GM11168 (cell line): ENCODE measurements at regions not wholly inside any gene's neighbourhood (a gene's known extent, or its start where the extent isn't known, plus 50 kb on each side); places are given as distances from the start of the nearest gene placed in this dataset.

ENCODE experiments used
- in situ Hi-C: fragments of 300-500 bp; cut with MboI; formaldehyde crosslinking; loops from one replicate; pipeline ENCODE4 v1.12.0; 2022; ENCODE audit warnings: low sequenced_read_pairs; ENCODE audit not compliant: unreplicated experiment

DNA sequence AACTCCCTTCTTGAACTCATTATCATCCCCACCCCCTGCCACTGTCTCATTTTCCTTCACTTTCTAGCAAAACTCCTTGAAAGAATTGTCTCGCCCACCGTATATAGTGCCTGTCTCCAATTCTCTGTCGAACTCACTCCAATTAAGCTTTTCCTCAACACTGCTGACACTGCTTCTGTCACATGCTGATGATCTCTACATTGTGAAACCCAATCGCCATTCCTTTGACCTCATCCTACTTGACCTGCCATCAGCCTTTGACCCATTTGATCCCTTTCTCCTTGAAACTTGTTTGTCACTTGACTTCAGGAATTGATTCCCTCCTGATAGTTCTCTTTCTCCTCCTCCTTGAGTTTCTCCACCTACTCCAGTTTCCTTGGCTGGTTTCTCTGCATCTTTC, 54.8 kb downstream of the CCDC71L start:
- in situ Hi-C loops, result no loop called here

DNA sequence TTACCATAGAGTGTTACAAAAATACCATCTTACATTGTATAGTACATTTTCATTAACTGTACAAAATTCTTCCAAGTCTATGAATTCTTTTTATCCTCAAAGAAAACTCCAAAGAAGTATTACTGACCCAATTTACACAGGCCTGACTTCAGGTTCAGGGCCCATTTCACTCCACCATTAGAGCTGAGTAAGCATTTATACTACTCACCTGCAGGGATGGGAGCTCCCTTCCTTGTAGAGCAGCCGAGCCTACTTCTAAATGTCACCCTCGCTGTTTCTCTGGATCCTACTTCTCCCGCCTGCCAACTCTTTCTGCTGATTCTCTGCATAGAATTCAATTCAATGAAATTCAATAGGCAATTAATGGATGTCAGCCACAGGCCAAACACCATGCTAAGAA, 56.0 kb downstream of the CCDC71L start:
- in situ Hi-C loops, result no loop called here

DNA sequence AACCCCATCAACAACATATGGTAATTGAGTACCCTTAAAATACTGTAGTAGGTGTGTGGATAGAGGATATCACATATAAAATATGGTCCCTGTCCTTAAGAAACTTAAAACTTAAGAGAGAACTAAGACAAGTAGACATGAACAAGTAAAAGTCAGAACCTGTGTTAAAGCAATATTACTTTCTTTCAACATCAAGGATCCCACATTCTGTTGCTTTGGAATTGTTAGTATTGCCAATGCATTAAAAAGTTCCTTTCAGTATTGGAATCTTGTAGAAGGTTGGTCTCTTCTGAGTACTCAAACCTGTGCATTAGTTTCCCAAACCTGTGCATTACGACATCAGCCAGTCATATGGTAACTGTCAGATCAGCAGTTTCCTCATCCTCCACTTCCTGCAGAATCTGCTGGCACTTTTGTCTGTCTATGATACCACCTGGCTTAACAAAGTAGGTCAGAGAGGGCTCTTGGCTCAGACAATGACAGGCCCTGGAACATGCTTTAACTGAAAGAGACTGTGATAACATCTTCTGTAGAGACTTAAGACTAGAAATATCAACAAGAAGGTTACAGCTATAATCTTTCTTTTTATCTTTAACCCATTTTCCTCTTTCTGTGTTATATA, 56.5 kb downstream of the CCDC71L start:
- in situ Hi-C loops, result no loop called here

DNA sequence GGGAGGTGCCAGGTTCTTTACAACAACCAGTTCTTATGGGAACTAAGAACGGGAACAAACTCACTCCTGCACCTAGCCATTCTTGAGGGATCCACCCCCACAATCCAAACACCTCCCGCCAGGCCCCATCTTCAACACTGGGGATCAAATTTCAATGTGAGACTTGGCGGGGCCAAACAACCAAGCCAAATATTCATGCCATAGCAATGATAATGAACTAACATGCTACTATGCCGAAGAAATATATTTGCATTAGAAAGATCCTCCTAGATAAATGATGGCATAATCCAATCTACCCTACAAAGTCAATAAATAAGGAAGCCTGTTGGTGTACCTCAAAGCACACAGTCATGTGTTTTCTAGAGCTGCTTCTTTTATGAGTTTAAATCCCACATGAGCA, 57.6 kb downstream of the CCDC71L start:
- in situ Hi-C loops, result no loop called here

DNA sequence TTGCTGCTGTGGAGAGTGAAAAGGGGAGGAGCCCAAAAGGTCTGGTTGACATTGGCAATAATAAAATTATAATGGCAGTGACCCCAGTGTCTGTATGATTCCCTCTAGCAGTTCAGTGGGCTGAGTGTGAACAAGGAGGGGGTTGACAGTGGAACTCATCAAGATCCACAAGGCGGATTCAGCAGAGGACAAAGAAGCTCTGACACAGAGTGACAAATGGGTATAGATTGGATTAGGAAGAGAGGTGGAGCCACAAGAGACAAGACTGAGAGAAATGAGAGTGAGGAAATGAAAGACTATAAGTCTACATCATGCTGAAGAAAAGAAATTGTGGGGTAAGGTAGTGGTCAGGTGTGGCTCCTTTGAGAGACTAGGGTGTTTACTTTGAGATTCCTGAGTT, 58.9 kb downstream of the CCDC71L start:
- in situ Hi-C loops, result no loop called here

DNA sequence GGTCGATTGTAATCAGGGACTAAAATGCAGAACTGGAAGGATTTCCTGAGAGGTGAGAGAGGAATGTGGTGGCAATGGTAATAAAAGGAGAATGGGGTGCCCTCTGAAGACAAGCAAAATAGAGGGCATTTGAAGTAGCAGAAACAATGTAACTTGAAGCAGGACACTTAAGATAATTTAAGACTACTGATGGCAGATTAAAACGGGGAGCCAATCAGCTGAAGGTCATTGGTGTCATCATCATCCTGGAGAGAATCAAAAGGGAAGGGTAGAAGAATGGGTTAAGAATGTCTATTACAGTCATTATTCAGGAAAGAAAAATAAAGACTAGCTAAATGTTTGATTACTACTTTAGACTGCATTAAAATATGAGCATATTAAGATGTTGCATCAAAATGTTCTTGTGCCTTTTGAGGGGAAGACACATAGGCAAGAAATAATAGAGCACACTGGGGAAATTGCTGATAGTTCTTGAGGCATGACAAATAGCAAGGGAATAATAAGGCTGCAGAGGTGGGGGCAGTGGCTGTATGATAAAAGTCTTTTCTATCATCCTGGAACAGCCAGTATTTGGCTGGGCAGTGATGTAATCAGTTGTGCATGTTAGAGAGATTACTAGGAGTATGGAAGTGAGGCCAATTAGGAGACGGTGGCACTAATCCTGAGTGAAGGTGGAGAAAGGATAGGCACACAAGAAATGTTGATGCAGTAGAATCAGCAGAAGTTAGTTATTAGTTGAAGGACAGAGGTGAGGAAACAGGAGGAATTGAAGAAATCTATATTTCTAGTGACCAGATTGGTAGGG, 60.2 kb downstream of the CCDC71L start:
- in situ Hi-C loops, result no loop called here

DNA sequence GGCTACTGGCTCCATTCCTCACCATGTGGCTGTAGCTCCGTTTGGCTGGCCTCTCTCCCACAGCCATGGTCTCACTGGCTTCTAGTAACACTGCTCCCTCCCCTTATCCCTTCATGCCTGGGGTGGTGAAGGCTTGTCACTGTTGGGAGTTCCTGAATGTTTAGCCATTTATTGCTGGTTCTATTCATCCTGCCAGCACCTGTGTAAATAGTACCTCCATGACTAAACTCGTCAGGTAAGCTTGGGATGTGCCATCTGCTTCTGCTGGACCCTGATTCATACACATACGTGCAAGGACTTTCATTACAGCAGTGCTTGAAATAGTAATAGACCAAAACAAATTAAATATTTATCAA, 61.6 kb downstream of the CCDC71L start:
- in situ Hi-C loops, result no loop called here

DNA sequence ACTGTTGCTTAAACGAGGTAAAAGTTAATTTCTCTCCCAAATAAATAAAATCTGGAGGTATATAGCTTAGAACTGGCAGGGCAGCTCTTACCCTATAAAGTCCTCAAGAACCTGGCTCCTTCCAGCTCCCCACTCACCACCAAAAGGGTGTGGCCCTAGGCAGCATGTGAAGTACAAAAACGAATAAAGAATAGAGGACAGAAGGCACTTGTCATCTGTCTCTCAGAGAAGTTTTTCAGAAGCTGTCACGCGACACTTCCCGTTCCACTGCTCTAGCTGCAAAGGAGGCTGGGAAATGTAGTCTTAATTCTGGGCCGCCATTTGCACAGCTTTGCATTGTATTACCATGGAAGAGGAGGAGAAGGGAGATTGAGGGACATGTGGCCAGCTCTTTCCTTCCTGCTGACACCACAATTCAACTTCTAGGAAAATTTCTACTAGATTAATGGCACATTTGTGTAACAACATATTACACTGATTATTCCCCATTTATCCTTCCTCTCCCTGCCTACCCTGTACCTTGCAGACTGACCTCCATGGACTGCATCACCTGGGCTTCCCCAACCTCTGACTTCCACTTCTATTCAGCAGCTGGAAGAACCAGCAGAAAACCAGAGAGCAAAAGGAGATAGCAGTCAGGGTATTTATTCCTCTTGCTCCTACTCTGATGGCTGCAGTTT, 62.2 kb downstream of the CCDC71L start:
- in situ Hi-C loops, result no loop called here

DNA sequence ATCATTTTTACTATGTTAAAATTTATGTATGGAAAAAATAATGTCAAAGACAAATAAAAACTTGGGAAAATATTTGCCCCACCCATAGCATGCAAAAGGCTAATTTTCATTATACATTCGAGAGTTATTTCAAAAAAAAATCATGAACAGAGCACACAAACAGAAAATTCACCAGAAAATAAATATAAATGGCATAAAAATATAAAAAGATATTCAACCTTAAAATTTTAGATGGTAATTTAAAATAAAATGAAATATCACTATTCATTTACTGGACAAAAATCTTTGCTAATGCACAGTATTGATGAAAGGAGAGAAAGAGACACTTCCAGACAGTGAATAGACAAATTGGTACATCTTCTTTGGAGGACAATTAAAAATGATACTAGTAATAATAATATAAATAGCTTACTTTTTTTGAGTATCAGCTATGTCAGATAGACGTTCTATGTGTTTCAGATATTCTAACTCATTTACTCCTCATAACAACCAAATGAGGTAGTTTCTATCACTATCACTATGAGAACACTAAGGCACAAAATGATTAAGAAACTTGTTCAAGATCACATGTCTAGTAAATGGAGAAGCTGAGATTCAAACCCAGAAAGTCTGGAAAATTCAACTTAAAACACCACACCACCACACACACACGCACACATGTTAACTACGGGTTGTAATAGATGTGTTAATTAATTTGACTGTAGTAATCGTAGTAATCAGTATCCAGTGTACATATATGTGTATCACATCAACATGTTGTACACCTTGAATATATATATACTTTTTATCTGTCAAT, 63.0 kb downstream of the CCDC71L start:
- in situ Hi-C loops, result no loop called here

DNA sequence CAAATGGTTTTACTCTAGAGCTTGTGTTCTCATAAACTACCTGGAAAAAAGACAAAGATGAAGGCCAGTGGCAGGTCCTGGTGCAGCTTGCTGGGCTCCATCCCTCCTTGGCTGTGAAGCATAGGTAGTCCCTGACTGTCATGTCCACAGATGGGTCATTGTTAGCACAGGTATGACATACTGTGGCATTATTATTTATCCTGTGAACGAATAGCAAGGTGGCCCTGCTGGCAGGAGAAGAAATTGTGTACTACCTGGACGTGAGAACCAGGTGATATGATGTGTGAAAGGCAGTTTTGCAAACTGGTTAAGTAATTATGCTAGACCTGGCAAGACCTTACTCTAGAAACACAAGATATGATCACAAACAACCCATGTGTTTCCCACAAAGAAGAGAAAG, 63.9 kb downstream of the CCDC71L start:
- in situ Hi-C loops, result no loop called here

DNA sequence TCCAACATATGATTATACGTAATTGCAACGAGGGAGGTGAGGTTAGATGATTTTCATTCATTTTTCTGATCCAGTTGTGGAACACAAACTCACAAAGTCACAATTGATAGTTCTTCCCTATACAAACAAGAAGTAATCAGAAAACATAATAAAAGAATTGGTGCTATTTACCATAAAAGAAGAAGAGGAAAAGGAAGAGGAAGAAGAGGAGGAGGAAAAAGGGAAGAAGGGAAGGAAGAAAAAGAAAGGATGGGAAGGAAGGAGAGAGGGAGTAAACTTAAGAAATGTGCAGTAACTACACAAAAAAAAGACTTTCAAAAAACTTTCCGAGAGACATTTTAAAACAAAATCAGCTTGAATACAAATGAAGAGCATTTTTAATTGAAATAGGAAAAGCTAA, 65.0 kb downstream of the CCDC71L start:
- in situ Hi-C loops, result no loop called here

DNA sequence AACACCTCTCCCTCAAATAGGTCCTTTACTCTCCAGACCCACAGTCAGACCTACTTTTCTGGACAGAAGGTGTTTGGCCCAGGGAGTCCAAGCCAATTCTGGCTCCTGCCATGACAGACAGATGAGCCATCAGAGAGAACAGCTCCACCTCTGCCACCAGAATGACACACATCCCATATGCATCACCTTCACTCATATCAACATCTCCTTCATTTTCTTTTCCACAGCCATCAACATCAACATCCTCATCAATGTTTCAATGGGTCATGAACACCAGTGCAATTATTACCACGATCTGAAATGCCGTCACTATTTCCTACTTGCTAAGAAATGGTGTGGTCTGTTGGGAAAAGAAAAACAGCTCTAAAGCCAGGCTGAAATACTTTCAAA, 67.9 kb downstream of the CCDC71L start:
- in situ Hi-C loops, result no loop called here

DNA sequence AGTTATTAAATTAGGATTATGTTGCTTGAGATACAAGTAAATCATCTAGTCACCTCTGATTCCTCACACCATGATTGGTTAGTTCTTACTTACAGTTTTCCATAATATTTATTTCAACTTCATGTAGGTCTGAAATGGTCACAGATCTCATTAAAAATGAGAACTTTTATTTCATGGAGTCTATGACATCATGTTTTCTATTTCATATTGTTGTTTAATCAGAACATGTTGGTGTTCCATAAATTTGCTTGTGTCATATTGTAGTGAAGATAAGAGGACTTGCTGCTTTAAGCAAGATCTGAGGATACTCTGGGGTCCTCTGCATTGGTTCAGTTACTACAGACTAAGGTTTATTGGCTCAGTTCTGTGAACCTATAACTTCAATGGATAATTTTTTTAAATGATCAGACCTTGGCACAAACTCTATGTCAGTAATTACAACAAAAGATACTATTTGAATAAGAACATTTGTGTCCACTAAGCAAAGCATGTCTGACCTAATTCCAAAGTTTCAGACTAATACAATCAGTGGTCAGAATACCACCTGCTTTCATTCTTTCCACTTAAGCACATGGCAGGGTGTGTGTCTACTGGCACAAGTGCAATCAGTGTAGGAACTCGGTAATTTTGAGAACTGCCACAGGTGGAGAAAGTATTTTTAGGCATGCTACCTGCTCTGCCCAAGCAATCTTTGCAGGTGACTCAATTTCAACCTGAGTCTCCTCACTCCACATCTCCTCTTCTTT, 68.5 kb downstream of the CCDC71L start:
- in situ Hi-C loops, result no loop called here

DNA sequence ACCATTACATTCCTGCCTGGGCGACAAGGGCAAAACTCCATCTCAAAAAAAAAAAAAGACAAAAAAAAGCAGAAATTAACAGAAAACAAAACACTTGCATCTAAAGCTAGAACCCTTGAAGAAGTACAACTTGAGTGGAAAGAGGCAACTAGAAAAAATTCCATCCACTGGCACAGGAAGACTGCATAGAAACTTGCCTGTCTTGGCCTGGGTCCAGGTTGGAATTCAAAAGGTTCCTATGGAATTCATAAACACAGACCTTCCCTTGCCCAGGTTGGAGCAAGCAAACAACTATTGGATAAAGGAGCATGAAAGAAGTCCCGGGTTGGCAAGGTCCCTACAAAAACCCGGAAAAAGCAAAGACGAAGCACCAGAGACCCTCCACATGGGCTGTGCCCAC, 69.8 kb downstream of the CCDC71L start:
- in situ Hi-C loops, result no loop called here

DNA sequence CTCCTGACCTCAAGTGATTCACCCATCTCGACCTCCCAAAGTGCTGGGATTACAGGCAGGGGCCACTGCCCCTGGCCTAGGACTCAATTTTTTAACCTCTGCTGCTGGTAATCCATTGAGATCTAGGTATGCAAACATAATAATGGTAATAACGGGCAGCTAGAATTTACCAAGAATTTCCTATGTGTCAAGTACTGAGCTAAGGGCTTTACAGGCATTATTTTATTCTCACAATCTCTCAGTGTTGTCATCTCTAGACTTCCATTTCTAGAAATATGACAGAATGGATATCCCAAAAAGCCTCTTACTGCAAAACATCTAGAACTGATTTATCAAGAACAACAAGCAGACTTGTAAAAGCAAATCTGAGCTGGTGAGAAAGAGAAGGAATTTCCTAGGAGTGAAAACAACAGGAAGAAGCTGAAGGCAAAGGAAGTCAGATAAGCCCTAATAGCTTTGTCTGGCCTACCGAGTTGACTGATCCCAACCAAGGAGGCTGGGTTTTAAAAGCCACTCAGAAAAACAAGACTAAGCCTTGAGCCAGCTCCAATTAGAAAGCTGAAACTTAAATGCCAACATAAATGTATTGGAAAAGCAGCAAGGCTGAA, 70.6 kb downstream of the CCDC71L start:
- in situ Hi-C loops, result no loop called here

DNA sequence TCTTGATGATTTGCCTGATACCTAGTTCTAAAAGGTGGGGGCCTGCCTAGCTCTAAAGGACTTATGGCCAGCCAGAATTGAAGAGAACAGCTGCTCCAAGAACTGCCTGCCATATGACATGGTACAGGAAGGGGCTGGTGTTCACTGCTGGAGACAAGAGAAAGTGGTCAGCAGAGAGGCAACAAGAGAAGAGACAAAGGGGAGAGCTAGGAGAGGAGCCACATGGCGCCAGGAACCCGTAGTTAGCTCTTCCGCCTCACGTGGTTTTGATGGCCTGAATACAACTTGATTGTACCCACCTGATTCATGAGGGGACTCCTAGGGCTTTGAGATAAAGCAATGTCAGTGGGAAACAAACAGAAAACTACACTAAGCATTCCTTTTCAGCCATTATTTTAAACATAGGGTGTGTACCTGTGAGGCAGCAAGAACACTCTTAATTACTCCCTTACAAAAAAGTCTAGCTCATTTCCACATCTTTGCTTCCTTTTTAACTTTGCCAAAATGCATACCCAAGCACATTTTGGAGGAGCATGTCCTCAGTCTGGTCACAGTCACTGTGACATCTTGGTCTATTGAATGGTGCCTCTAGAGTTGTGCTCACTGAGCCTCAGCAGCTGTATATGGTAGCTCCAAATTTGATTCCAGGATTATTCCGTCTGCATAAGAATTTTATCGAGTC, 71.6 kb downstream of the CCDC71L start:
- in situ Hi-C loops, result no loop called here

DNA sequence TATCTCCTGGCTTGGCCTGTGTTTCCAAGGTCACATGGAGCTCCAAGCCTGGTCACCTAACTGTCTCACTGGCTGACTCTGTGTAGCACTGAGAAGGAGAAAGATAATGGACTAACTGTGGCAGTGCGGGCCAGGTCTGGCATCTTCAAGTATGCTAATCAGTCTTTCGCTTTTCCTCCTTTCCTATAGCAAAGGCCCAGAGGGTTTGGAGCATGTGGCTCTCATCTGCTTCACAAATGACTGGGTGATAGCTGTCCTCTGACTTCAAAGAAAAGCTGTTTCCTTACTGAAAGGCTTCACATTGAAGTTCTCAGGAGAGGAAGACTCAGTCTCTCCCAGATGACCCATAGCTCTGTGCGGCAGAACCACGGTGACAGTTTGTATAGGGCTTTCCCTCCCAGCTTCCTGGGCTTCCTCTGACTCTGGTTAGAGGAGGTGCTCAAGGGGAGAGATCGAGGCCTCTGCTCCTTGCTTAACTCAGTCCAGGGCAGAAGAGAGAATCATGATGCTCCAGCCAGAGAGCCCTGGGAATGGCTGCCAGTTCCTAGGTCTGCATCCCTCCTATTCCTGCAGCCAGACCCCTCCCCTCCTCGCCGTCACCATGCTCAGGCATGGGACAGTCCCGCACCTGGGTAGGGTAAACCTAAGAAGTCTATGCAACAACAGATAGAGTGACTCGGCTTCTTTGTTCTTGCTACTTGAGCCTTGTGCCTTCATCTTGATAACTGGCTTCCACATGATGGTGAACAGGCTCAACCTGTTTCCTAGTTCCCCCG, 72.3 kb downstream of the CCDC71L start:
- in situ Hi-C loops, result no loop called here

DNA sequence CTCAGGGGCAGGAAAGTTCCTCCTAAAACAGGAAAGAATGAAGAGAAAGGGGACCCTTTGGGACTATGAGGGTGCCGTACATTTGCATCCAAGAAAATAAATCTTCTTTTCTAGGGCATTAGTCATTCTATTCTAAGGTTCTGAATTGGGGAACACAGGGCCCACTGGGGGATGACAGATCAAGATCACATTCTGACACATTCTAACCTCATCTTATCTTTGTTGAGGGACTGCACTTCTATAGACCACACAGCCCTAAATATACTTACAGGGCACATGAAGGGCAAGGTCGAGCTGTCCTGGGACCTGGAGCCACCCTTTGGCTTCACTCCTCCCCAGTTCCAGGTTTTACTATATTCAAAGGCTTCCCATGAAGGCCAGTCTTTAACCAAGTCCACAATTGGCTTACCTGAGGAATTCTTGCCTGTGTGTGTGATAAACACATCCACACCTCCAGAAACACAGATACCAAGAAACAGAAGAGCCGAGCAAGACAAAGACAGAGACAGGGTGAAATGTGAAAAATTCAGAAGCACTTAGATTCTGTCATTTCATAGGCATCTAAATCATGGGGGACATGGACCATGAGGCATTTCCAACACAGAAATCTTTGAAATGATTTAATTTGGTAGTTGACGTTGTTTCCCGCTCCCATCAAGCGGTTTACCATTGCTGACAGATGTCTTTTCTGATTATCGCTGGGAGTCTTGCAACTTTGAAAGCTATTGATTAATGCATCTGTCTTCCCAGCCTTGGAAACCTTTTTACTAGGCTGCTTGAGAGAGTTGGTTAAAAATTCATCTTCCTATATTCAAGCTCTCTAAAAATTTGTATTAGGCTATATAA, 75.8 kb downstream of the CCDC71L start:
- in situ Hi-C loops, result no loop called here
